G401 (cell line): ENCODE measurements at regions not wholly inside any gene's neighbourhood (a gene's known extent, or its start where the extent isn't known, plus 50 kb on each side); places are given as distances from the start of the nearest gene placed in this dataset.
"Not testable (repeated sequence)": the region's sequence is repeated elsewhere in the genome, so short reads cannot be mapped to it uniquely, and the experiment has no call there.

Experiments
- DNase-seq: peaks from one replicate; pipeline ENCODE4 v3.0.0-alpha.2; 2015; ENCODE audit warnings: low spot score
- in situ Hi-C: cut with HindIII; loops from 2 replicates; pipeline ENCODE4 v1.10.0; 2016; ENCODE audit warnings: low sequenced_read_pairs, mixed read lengths

DNA sequence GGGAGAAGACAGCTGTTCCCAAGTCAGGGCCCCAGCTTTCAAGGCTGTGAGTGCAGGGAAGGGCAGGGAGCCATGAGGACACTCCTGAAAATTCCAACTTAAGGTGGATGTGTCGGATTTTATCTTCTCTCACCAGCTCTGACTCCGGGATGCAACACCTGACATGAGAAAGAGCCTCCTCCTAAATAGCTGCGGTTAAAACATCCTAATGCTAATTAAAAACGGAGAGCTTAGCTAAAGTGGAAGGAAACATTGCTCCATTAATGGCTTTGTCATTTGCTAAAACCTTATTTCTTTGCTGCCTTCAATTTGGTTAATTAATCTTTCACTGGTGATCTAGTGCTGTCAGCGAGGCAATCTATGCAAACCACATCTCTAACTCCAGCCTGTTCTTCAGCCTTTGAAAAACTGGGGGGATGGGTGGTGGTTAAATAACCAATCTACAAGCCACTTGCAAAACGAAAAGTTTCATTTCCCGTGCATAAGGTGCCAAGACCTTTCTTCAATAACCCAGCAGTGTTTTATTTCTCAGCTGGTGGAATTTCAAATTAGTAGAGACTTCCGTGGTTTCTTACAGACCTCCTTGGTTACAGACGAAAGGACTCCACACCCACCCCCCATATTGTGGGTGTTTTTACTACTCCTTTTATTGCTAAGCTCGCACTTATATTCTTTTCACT lies 379.6 kb downstream of the MLLT3 start:
- DNase-seq = no peak
- in situ Hi-C loops = no loop called here

DNA sequence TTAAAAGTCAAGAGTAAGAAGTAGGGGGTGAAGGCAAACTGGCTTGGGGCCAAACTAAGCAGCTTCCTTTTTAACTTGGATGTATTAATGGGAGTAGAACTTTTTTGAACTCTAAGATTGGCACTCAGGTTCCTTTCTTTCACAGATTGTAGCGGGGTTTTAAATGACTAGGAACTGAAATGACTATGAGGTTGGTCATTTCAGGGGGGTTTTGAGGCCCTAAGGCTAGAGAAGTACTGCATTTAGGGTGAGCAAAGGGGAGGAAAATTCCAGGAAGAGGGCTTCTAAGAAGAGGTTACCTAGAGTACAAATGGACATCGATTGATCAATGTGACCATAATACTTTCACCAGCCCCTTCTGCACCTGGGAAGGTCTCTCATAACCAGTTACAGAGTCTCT lies 381.8 kb downstream of the MLLT3 start:
- in situ Hi-C loops = no loop called here

DNA sequence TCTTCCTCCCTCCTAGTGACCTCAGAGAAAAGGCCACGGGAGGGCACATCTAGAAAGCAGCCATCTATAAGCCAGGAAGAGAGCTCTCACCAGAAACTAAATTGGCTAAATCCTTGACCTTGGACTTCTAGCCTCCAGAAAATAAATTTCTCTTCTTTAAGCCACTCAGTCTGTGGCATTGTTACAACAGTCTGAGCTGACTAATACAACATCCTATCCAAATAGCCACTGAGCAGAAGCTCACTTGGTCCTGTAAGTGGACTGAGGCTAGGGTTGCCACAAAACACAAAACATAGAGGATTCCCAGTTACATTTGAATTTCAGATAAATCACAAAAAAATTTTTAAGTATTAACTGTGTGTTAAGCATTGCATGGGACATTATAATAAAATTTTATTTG lies 383.4 kb downstream of the MLLT3 start:
- DNase-seq = no peak
- in situ Hi-C loops = no loop called here

More for the DNA sequence above, 381.8 kb downstream of the MLLT3 start:
- no peak for DNase-seq

DNA sequence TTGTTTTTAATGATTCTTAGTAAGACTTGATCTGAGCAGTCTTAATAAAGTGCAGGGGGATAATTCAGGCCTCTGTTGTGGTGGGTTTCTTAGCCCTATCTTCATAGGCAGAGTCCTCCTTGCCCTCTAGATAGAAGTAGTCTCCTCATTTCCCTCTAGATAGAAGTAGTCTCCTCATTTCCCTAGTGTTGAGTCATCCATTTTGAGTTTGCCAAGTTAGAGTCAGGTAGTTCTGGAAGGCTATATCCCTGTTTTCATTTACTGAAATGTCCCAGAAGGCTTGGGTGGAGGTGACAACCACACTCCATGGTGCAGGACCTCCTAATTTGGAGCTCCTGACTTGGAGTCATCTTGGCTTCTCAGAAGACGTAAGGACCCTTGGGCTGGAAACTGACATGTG lies 384.6 kb downstream of the MLLT3 start:
- no peak for DNase-seq
- in situ Hi-C loops = no loop called here

DNA sequence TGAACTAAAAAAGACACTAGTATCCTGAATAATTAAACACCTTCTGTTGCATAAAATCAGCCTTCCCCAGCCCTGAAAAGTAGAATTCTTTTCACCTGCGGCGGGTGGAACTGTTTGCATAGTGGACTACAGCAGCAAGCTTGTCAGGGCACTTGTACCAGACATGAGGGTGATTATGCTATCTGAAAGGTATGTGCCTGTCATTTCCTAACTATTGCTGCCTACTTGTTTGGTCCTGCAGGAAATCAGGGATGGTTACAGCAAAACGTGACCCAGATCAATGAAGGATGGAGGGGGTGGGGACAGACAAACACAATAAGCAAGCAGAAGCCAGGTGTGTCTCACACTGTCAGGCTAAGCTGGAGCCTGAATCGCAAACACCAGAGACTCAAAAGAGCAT lies 385.6 kb downstream of the MLLT3 start:
- DNase-seq = no peak
- in situ Hi-C loops = no loop called here

DNA sequence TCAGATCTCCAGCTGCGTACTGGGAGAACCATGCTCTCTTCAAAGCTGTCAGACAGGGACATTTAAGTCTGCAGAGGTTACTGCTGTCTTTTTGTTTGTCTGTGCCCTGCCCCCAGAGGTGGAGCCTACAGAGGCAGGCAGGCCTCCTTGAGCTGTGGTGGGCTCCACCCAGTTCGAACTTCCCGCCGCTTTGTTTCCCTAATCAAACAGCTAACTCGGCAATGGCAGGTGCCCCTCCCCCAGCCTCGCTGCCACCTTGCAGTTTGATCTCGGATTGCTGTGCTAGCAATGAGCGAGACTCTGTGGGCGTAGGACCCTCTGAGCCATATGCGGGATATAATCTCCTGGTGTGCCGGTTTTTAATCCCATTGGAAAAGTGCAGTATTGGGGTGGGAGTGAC lies 387.1 kb downstream of the MLLT3 start:
- DNase-seq, in situ Hi-C loops: not testable (repeated sequence)

DNA sequence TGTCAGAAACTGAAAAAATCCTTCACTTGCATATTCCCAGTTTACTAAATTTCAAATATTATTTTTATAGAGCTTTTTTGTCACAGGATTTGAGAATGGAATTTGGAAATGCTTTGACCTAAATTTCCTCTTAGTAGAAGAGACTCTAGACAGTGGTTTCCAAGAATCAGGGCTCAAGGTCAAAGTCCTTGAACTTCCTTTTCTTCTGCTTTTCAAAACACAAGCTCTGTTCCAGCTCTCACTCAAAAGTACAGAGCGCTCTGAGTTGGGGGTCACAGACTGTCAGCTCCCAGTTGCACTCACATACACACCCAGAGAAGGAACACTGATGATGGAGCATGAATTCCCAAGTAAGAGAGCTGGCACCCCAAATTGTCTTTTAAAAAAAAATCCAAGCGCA lies 394.2 kb downstream of the MLLT3 start:
- no peak for DNase-seq
- in situ Hi-C loops = no loop called here

DNA sequence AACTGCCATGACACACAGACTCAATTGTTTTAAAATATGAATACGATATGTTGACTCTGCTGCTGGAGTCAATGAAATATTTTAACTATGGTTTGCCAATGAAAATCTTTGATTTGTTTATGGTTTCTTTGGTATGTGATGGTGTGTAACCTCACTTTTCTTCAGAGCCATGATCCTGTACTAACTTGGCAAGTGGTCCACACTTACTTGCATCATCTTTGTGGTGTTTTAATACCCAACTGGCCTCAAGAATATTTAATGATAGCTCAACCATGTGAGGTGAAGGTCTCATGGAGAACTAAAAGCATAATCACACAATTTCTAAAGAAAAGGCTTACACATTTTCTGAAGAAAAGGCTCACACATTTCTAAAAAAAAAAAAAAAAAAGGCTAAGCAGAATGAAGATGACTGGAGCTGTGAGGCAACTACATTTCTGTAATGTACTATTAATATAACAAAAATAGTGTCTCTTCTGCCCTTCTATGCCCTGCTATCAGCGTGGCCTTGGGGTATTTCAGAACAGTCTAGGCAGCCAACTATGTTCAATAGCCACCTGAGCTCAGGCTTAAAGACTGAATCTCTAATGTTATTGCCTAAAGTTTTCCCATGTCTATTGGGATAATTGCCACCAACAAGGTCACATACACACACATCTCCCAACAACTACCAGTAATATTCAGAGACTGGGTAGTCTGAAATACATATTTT lies 395.0 kb downstream of the MLLT3 start:
- no peak for DNase-seq
- in situ Hi-C loops = no loop called here

DNA sequence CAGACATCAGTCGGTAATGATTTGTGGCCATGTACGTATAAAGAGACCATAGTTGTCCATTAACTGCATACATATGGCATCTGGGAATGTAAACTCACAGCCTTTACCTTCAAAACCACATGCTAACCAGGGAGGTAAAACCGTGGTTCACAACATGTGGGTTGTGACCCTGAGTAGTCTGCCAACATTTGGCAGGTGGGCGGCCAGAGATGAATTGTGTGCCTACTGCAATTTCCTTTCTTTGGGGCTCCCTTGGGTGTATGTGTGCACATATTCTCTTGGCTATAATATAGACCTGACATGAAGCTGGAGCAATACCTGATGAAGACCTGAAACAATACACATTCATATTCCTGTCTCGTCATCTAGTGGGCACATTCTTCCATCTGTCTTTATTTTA lies 396.0 kb downstream of the MLLT3 start:
- DNase-seq = no peak
- in situ Hi-C loops = no loop called here

DNA sequence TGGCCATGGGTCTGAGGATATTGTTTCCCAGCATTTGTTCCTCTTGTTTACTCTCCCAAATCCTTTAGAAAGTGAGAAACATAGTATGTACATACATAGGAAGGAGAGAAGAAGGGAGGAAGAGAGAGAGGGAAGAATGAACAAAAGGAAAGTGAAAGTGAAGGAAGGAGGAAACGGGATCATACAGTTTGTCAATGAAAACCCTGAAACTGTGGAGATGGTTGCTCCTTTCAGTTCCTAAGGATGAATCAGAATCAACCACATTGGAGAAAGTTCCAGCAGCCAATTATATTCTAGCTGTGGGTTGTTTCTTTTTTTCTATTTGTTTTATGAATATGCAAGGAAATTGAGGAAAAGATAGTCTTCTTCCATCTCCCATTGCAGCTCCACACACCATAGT lies 396.5 kb downstream of the MLLT3 start:
- in situ Hi-C loops = no loop called here

DNA sequence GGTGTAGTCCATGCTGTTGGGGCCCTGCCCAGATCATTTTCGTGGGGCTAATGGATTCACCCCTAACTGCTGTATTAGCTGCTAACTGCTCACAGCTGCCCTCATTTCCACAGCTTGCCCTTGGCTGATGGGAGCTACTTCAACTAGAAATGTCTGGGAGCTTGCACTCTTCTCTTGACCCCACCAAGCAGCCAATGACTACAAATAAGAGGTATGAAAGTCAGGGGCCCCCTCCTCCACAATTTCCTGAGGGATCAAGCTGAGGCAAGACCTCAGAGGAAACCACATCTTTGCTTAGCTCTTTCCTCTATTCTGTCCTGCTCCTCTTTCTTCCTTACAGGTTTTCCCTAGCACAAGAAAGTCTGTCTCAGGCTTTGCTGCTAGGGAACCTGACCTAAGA lies 397.5 kb downstream of the MLLT3 start:
- DNase-seq = no peak
- in situ Hi-C loops = no loop called here

More for the DNA sequence above, 396.5 kb downstream of the MLLT3 start:
- no peak for DNase-seq

DNA sequence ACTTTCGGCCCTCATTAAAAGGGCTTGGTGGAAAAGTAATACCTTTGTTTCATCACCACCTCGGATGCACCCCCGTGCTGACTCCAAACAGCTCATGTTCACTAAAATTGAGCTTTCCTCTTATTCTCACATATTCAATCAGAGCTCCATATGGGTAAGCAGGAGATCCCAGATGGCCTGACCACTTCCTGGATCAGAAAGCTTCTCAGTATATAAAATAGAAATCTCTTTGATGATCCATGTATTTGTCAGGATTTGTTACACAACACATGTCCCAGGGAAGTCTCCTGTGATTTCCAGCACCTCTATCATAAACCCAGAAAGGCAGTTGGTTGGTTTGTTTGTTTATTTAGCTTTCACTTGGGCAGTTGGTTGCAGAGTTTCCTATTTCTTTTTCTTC lies 402.0 kb downstream of the MLLT3 start:
- in situ Hi-C loops = no loop called here
- no peak for DNase-seq

DNA sequence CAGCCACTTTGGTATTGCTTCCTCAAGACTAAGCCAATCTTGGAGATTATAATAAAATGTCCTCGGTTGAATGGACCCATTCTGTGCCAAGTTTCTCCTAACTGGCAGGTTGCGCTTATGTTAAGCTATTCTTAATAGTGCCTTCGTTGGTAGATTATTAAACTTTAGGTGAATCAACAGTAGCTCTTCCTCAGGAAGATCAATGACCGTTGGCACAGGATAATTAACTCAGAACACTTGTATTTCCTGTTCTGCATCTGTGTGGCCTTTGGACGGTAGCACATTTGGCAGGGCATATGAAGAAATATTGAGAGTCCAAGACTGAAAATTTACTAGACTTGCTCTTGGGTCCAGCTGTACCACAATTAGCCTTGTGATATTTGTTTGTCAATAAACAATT lies 402.9 kb downstream of the MLLT3 start:
- no peak for DNase-seq
- in situ Hi-C loops = no loop called here

DNA sequence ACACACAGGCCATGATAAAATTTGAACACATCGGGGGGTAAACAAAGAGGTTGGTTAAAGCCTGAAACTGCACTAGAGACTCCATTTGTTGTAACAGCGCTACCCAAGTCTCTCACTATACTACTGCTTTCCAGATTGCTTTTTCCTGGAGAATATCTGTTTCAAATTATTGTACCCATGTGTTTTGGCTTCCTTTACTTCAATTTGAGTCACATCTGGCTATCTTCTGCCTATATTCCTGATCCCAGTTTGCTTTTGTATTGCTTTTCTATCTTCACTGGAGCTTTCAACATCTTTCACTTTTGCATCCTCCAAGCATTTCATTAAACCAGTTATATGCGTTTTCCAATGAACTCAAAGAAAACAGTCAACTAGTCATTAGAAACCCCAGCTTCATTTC lies 404.7 kb downstream of the MLLT3 start:
- in situ Hi-C loops = no loop called here

DNA sequence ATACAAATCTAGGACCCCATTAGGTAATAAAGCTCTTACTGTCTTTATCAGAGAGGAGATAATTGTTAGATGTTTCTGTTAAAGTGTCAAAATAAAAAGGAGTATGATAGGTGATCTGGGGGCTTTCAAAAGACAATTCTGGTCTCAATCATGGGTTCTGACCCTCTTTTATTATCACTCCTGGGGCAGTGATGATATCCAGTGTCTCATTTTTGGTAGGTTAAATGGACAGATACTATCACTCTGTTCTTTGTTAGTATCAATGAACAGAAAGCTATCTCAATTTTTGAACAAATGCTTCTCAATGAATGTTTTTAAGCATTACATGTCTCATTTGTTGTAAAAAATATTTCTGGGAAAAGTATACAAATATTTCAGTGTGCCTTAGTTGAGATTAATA lies 405.9 kb downstream of the MLLT3 start:
- in situ Hi-C loops = no loop called here
- no peak for DNase-seq

More for the DNA sequence above, 404.7 kb downstream of the MLLT3 start:
- no peak for DNase-seq

DNA sequence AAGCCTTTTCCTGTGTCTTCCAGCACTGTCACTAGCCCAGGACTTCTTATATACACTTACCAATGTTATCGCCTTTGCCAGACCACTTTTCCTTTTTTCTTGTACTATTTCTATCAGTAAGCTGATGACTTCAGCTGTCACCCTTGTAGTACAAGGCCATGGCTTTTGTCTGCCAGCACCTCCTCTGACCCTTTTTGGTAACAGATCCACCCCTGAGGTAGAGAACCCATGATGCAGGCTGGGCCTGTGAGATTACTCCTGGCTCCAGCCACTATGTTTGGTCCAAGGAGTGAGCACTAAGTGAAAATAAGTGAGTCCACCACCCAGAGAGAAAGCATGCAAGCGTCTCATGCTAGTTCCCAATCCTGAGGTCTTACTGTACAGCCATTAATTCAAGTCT lies 406.7 kb downstream of the MLLT3 start:
- in situ Hi-C loops = no loop called here
- DNase-seq = no peak

DNA sequence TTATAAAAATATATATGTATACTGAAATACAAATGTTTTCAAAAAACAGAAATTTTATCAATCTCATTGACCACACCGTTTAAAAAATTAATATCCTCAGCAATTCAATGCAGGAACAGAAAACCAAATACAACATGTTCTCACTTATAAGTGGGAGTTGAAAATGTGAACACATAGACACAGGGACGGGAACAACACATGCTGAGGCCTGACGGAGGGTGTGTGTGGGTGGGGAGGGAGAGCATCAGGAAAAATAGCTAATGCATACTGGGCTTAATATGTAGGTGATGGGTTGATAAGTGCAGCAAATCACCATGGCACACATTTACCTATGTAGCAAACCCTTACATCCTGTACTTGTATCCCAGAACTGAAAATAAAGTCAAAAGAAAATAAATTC lies 409.5 kb downstream of the MLLT3 start:
- in situ Hi-C loops = no loop called here
- DNase-seq = no peak

DNA sequence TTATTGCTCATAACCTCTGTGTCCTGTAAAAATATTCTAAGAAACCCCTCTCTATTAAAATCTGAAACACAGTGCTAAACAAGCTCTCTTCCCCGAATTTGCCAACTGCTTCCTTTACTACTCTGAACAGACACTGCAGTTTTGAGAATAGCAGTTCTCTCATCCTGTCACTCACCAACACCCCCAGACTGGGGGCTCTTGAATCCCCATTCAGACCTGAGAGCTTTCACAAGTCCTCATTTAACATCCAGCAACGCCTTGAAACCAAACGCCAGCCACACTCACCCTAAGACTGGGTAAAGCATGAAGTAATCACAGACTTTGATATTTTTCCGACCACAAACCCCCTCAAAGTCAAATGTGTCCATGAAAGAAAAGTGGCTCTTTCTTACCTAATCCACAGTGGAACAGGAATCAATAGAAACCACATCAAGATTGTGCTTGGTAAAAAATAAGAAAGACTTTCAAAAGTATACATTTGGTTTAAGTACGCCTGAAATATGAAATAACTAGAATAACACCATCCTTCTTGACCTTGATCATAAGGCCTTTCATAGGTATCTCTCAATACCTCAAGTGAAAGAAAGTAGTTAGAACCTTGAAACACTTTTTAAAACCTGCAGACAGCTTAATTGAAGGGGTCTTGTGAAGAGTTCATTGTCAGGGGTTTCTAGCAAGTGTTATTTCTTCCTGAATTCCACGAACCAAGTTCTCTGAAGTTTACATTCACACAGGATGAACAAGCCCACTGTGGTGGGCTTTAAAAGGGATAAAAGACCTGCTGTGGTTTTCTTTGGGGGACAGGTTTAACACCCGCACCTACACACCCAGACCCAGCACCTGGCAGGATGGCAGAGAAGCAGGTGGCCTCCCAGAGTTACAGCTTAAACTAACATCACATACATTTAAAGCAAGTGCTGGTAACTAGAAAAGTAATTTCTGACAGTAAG lies 412.6 kb downstream of the MLLT3 start:
- no peak for DNase-seq
- in situ Hi-C loops = no loop called here

DNA sequence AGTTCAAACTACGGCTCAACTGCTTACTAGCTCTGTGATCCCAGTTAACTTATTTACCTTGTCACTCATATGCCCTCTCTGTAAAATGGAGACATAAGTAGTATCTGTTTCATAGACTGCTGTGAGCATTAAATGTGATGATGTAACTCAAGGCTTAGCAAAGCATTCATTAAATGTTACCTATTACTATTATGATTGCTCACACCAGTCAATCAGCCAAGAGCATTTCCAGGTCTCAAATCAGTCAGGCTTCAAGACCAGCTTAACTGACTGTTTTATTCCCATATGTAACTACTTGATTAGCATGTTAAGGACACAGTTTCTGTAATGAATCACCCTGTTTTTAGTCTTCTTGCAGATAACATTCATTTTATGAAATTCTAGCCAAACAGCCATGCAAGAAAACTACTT lies 413.3 kb downstream of the MLLT3 start:
- no peak for DNase-seq
- in situ Hi-C loops = no loop called here

DNA sequence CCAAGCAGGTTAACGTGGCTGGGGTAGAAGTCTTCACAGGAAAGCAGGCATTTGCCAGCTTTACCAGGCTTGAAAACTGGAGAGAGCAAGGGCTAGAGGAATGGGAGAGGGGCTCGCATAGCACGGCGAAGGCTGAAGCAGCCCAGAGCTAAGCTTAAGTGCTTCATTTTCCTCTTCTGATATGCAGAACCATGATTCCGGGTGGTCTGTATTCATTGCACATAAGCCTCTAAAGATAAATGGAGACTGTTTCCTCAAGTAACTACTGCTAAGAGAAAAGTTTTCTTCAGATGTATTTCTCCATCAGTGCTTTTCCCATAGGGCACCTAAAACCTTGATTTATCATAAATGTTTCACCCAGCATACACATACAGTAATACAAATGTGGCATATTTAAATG lies 414.1 kb downstream of the MLLT3 start:
- in situ Hi-C loops = no loop called here
- DNase-seq = no peak
